Stimulated activated memory B cell treated with anti-CD40 and anti-IgM and Interleukin-4, amounts not matched to agents 10 μg/mL and 1 μg/mL and 100 μg/mL, for 72 hours (primary cell): ENCODE measurements at regions not wholly inside any gene's neighbourhood (a gene's known extent, or its start where the extent isn't known, plus 50 kb on each side); places are given as distances from the start of the nearest gene placed in this dataset.

Source experiments
- ATAC-seq: fragments of 150-1000 bp; cut with Tn5 transposase; 2 replicates; pipeline ENCODE4 v1.10.0; 2021
- H3K27ac Mint-ChIP-seq: one replicate; pipeline ENCODE4 v1.8.0; 2022; ENCODE audit warnings: mild to moderate bottlenecking, mixed read lengths
- H3K27me3 Mint-ChIP-seq: one replicate; pipeline ENCODE4 v1.8.0; 2022; ENCODE audit warnings: mixed read lengths
- H3K36me3 Mint-ChIP-seq: one replicate; pipeline ENCODE4 v1.8.0; 2022; ENCODE audit warnings: mixed read lengths
- H3K4me1 Mint-ChIP-seq: one replicate; pipeline ENCODE4 v1.8.0; 2022; ENCODE audit warnings: mixed read lengths
- H3K4me3 Mint-ChIP-seq: one replicate; pipeline ENCODE4 v1.8.0; 2022; ENCODE audit warnings: mild to moderate bottlenecking, moderate library complexity, mixed read lengths
- H3K9me3 Mint-ChIP-seq: one replicate; pipeline ENCODE4 v1.8.0; 2022; ENCODE audit warnings: mixed read lengths

- Mint-ChIP-seq H3K27ac (no peak overlapping the region), H3K4me1 (no peaks in the 10 kb centered on the region), H3K9me3 (no peaks in the 10 kb centered on the region), H3K27me3 (peaks cover 4% of the 10 kb centered on the region), H3K36me3 (no peaks in the 10 kb centered on the region), H3K4me3 (no peak overlapping the region)
- ATAC-seq: no peak
Measured at GRCh38 chr13:29943273-29943672, 92.9 kb upstream of the UBL3 start.

GRCh38 chr13:29940715-29941114 is 90.3 kb upstream of the UBL3 start:
- Mint-ChIP-seq H3K9me3 (no peaks in the 10 kb centered on the region), H3K36me3 (no peaks in the 10 kb centered on the region), H3K27ac (no peak overlapping the region), H3K4me3 (no peak overlapping the region), H3K4me1 (peaks cover 15% of the 10 kb centered on the region), H3K27me3 (peaks cover 9% of the 10 kb centered on the region)
- no peak for ATAC-seq

GRCh38 chr13:29939158-29939557 is 88.7 kb upstream of the UBL3 start:
- Mint-ChIP-seq H3K27ac (no peak overlapping the region), H3K4me1 (peaks cover 26% of the 10 kb centered on the region), H3K4me3 (no peak overlapping the region), H3K9me3 (no peaks in the 10 kb centered on the region), H3K27me3 (peaks cover 9% of the 10 kb centered on the region), H3K36me3 (no peaks in the 10 kb centered on the region)
- no peak for ATAC-seq

- no peak for ATAC-seq
- no peak overlapping the region for H3K27ac Mint-ChIP-seq
- peaks cover 26% of the 10 kb centered on the region for H3K4me1 Mint-ChIP-seq
- H3K4me3 Mint-ChIP-seq: no peak overlapping the region
- peaks cover 9% of the 10 kb centered on the region for H3K27me3 Mint-ChIP-seq
- H3K9me3 Mint-ChIP-seq: no peaks in the 10 kb centered on the region
- no peaks in the 10 kb centered on the region for H3K36me3 Mint-ChIP-seq
Measured at GRCh38 chr13:29937841-29938240, 87.4 kb upstream of the UBL3 start.

GRCh38 chr13:29937379-29937778 is 87.0 kb upstream of the UBL3 start:
- Mint-ChIP-seq H3K9me3 (no peaks in the 10 kb centered on the region), H3K4me3 (no peak overlapping the region), H3K27me3 (peaks cover 9% of the 10 kb centered on the region), H3K36me3 (no peaks in the 10 kb centered on the region), H3K4me1 (peaks cover 26% of the 10 kb centered on the region), H3K27ac (no peak overlapping the region)
- ATAC-seq: no peak

- Mint-ChIP-seq H3K4me1 (peaks cover 26% of the 10 kb centered on the region), H3K27me3 (peaks cover 9% of the 10 kb centered on the region), H3K4me3 (no peak overlapping the region), H3K36me3 (no peaks in the 10 kb centered on the region), H3K27ac (peak overlapping the region; percentile 68), H3K9me3 (no peaks in the 10 kb centered on the region)
- ATAC-seq: no peak
Measured at GRCh38 chr13:29936956-29937355, 86.5 kb upstream of the UBL3 start.

- peak overlapping the region; percentile 68 for H3K27ac Mint-ChIP-seq
- ATAC-seq: peak; percentile 48
- H3K4me1 Mint-ChIP-seq: peaks cover 26% of the 10 kb centered on the region
- H3K36me3 Mint-ChIP-seq: no peaks in the 10 kb centered on the region
- H3K4me3 Mint-ChIP-seq: peak overlapping the region; percentile 63
- no peaks in the 10 kb centered on the region for H3K9me3 Mint-ChIP-seq
- H3K27me3 Mint-ChIP-seq: peaks cover 9% of the 10 kb centered on the region
Measured at GRCh38 chr13:29936051-29936813, 85.8 kb upstream of the UBL3 start.

- H3K4me1 Mint-ChIP-seq: peaks cover 26% of the 10 kb centered on the region
- peak; percentile 93 for ATAC-seq
Measured at GRCh38 chr13:29935309-29935981, 85.0 kb upstream of the UBL3 start.

GRCh38 chr13:29934531-29935308 is 84.3 kb upstream of the UBL3 start:
- no peak for ATAC-seq
- Mint-ChIP-seq H3K27ac (peak overlapping the region; percentile 68), H3K36me3 (no peaks in the 10 kb centered on the region), H3K4me3 (no peak overlapping the region), H3K4me1 (peaks cover 26% of the 10 kb centered on the region), H3K9me3 (no peaks in the 10 kb centered on the region), H3K27me3 (peaks cover 9% of the 10 kb centered on the region)

More at GRCh38 chr13:29935309-29935981, 85.0 kb upstream of the UBL3 start:
- Mint-ChIP-seq H3K27me3 (peaks cover 9% of the 10 kb centered on the region), H3K9me3 (no peaks in the 10 kb centered on the region), H3K4me3 (peak overlapping the region; percentile 63), H3K27ac (peak overlapping the region; percentile 68), H3K36me3 (no peaks in the 10 kb centered on the region)

- Mint-ChIP-seq H3K4me3 (no peak overlapping the region), H3K9me3 (no peaks in the 10 kb centered on the region), H3K4me1 (peaks cover 26% of the 10 kb centered on the region), H3K27me3 (peaks cover 6% of the 10 kb centered on the region), H3K36me3 (no peaks in the 10 kb centered on the region), H3K27ac (no peak overlapping the region)
- no peak for ATAC-seq
Measured at GRCh38 chr13:29933401-29933800, 83.0 kb upstream of the UBL3 start.

GRCh38 chr13:29931696-29932095 is 81.3 kb upstream of the UBL3 start:
- H3K36me3 Mint-ChIP-seq: no peaks in the 10 kb centered on the region
- no peaks in the 10 kb centered on the region for H3K27me3 Mint-ChIP-seq
- no peaks in the 10 kb centered on the region for H3K9me3 Mint-ChIP-seq
- H3K27ac Mint-ChIP-seq: no peak overlapping the region
- peaks cover 20% of the 10 kb centered on the region for H3K4me1 Mint-ChIP-seq
- no peak overlapping the region for H3K4me3 Mint-ChIP-seq
- ATAC-seq: no peak

- peaks cover 22% of the 10 kb centered on the region for H3K27me3 Mint-ChIP-seq
- H3K36me3 Mint-ChIP-seq: no peaks in the 10 kb centered on the region
- H3K4me1 Mint-ChIP-seq: peaks cover 4% of the 10 kb centered on the region
- H3K9me3 Mint-ChIP-seq: no peaks in the 10 kb centered on the region
- H3K4me3 Mint-ChIP-seq: no peak overlapping the region
- no peak overlapping the region for H3K27ac Mint-ChIP-seq
- no peak for ATAC-seq
Measured at GRCh38 chr13:29929062-29929847, 78.8 kb upstream of the UBL3 start.

- peaks cover 22% of the 10 kb centered on the region for H3K27me3 Mint-ChIP-seq
- H3K36me3 Mint-ChIP-seq: no peaks in the 10 kb centered on the region
- no peak overlapping the region for H3K27ac Mint-ChIP-seq
- no peaks in the 10 kb centered on the region for H3K9me3 Mint-ChIP-seq
- H3K4me1 Mint-ChIP-seq: peaks cover 6% of the 10 kb centered on the region
- no peak for ATAC-seq
- no peak overlapping the region for H3K4me3 Mint-ChIP-seq
Measured at GRCh38 chr13:29926098-29926476, 75.7 kb upstream of the UBL3 start.

- no peaks in the 10 kb centered on the region for H3K36me3 Mint-ChIP-seq
- no peak overlapping the region for H3K27ac Mint-ChIP-seq
- no peaks in the 10 kb centered on the region for H3K9me3 Mint-ChIP-seq
- H3K27me3 Mint-ChIP-seq: peaks cover 22% of the 10 kb centered on the region
- no peak overlapping the region for H3K4me3 Mint-ChIP-seq
- H3K4me1 Mint-ChIP-seq: peaks cover 6% of the 10 kb centered on the region
- no peak for ATAC-seq
Measured at GRCh38 chr13:29925457-29926097, 75.2 kb upstream of the UBL3 start.
